Trophoblast cell (in vitro differentiated cells and primary cell): ENCODE measurements at regions not wholly inside any gene's neighbourhood (a gene's known extent, or its start where the extent isn't known, plus 50 kb on each side); places are given as distances from the start of the nearest gene placed in this dataset.

Experiments used
- DNase-seq, 2 donors: peaks; one replicate each; pipeline ENCODE4 v3.0.0-alpha.2; 2016
- H2AFZ ChIP-seq: 2 replicates; pipeline ENCODE4 v1.6.1; 2013; ENCODE audit warnings: low read length, moderate library complexity, mild to moderate bottlenecking; ENCODE audit not compliant: insufficient read depth, poor library complexity
- H2AK5ac ChIP-seq: 2 replicates; pipeline ENCODE4 v1.6.1; 2013; ENCODE audit warnings: mild to moderate bottlenecking, low read length
- H2BK120ac ChIP-seq: 2 replicates; pipeline ENCODE4 v1.6.1; 2013; ENCODE audit warnings: low read length, mild to moderate bottlenecking, moderate library complexity; ENCODE audit not compliant: insufficient read depth, poor library complexity
- H2BK12ac ChIP-seq: 2 replicates; pipeline ENCODE4 v1.6.1; 2013; ENCODE audit warnings: mild to moderate bottlenecking, low read length, moderate library complexity
- H2BK5ac ChIP-seq: 2 replicates; pipeline ENCODE4 v1.6.1; 2013; ENCODE audit warnings: low read length, low read depth, moderate library complexity, mild to moderate bottlenecking; ENCODE audit not compliant: poor library complexity
- H3K14ac ChIP-seq: 2 replicates; pipeline ENCODE4 v1.6.1; 2013; ENCODE audit warnings: mild to moderate bottlenecking, low read length
- H3K18ac ChIP-seq: 2 replicates; pipeline ENCODE4 v1.6.1; 2013; ENCODE audit warnings: mild to moderate bottlenecking, low read length
- H3K23ac ChIP-seq: 2 replicates; pipeline ENCODE4 v1.6.1; 2013; ENCODE audit warnings: low read length
- H3K27ac ChIP-seq: 2 replicates; pipeline ENCODE4 v1.5.1; 2013; ENCODE audit warnings: low read depth, mild to moderate bottlenecking, inconsistent platforms, low read length, moderate library complexity
- H3K27me3 ChIP-seq: 2 replicates; pipeline ENCODE4 v1.6.1; 2013; ENCODE audit warnings: inconsistent platforms, mild to moderate bottlenecking, low read length, moderate library complexity; ENCODE audit not compliant: insufficient read depth
- H3K36me3 ChIP-seq, 2 experiments: 1 replicate in 1 of 2; 2 replicates in 1 of 2; pipeline ENCODE4 v1.6.1; 2013; ENCODE audit warnings: low read length in 2 of 2, mild to moderate bottlenecking in 2 of 2, moderate library complexity in 1 of 2; ENCODE audit not compliant: insufficient read depth in 2 of 2, control insufficient read depth in 1 of 2
- H3K4ac ChIP-seq: 2 replicates; pipeline ENCODE4 v1.6.1; 2013; ENCODE audit warnings: low read depth, mild to moderate bottlenecking, low read length, moderate library complexity
- H3K4me1 ChIP-seq, 2 experiments: 1 replicate in 1 of 2; 2 replicates in 1 of 2; pipeline ENCODE4 v1.6.1; 2013; ENCODE audit warnings: low read length in 2 of 2, mild to moderate bottlenecking in 2 of 2, moderate library complexity in 1 of 2; ENCODE audit not compliant: insufficient read depth in 2 of 2, control insufficient read depth in 1 of 2
- H3K4me2 ChIP-seq: 2 replicates; pipeline ENCODE4 v1.6.1; 2013; ENCODE audit warnings: inconsistent platforms, mild to moderate bottlenecking, low read length, moderate library complexity
- H3K4me3 ChIP-seq: 2 replicates; pipeline ENCODE4 v1.5.1; 2013; ENCODE audit warnings: mild to moderate bottlenecking, low read depth, low read length, inconsistent platforms
- H3K79me1 ChIP-seq: one replicate; pipeline ENCODE4 v1.6.1; 2013; ENCODE audit warnings: low read length
- H3K79me2 ChIP-seq: 2 replicates; pipeline ENCODE4 v1.6.1; 2013; ENCODE audit warnings: low read length, mild to moderate bottlenecking; ENCODE audit not compliant: control insufficient read depth, insufficient read depth, poor library complexity
- H3K9ac ChIP-seq: 2 replicates; pipeline ENCODE4 v1.6.1; 2013; ENCODE audit warnings: mild to moderate bottlenecking, low read length
- H3K9me3 ChIP-seq: 2 replicates; pipeline ENCODE4 v1.6.1; 2013; ENCODE audit warnings: low read depth, mild to moderate bottlenecking, control low read depth, inconsistent platforms, low read length; ENCODE audit not compliant: insufficient read depth
- H4K12ac ChIP-seq: 2 replicates; pipeline ENCODE4 v1.6.1; 2013; ENCODE audit warnings: low read depth, mild to moderate bottlenecking, low read length, moderate library complexity
- H4K8ac ChIP-seq: 2 replicates; pipeline ENCODE4 v1.6.1; 2013; ENCODE audit warnings: low read depth, mild to moderate bottlenecking, low read length, moderate library complexity
- H4K91ac ChIP-seq: one replicate; pipeline ENCODE4 v1.6.1; 2013; ENCODE audit warnings: low read depth, mild to moderate bottlenecking, low read length, moderate library complexity
- WGBS: extraction: QIAGEN DNeasy Blood & Tissue Kit; methylation state at CpG from one replicate; pipeline ENCODE4 v1.1.7; 2013; ENCODE audit warnings: missing lambda C conversion rate; ENCODE audit not compliant: insufficient read length, insufficient coverage; ENCODE audit errors: extremely low coverage; 5-methylcytosine and 5-hydroxymethylcytosine counted together

GRCh38 chr20:19071902-19072498 lies 140.4 kb upstream of the SLC24A3 start:
- no peaks in the 10 kb centered on the region for H3K79me1 ChIP-seq
- H3K4ac ChIP-seq: no peak overlapping the region
- no peaks in the 10 kb centered on the region for H3K79me2 ChIP-seq
- no peak overlapping the region for H3K18ac ChIP-seq
- no peak overlapping the region for H4K91ac ChIP-seq
- no peak overlapping the region for H2AFZ ChIP-seq
- H3K4me1 ChIP-seq: peaks cover 0 to 2% of the 10 kb centered on the region in 2 experiments
- peaks cover 3% of the 10 kb centered on the region for H3K9me3 ChIP-seq
- DNase-seq: no peak
- no peak overlapping the region for H4K12ac ChIP-seq
- no peak overlapping the region for H2BK120ac ChIP-seq
- H3K23ac ChIP-seq: no peak overlapping the region
- no peak overlapping the region for H2BK5ac ChIP-seq
- no peak overlapping the region for H3K14ac ChIP-seq
- no peak overlapping the region for H3K27ac ChIP-seq
- H3K4me2 ChIP-seq: no peak overlapping the region
- no peaks in the 10 kb centered on the region for H3K36me3 ChIP-seq
- no peak overlapping the region for H4K8ac ChIP-seq
- H2AK5ac ChIP-seq: no peak overlapping the region
- no peak overlapping the region for H3K4me3 ChIP-seq
- H3K27me3 ChIP-seq: no peaks in the 10 kb centered on the region
- no peak overlapping the region for H2BK12ac ChIP-seq
- no peak overlapping the region for H3K9ac ChIP-seq
- no CpG with 5 or more reads among the region's 2 CpGs for WGBS

- no peak overlapping the region for H3K4me3 ChIP-seq
- H3K14ac ChIP-seq: no peak overlapping the region
- no peaks in the 10 kb centered on the region for H3K36me3 ChIP-seq
- H2BK120ac ChIP-seq: no peak overlapping the region
- no CpG with 5 or more reads among the region's 5 CpGs for WGBS
- H2BK5ac ChIP-seq: no peak overlapping the region
- no peak overlapping the region for H4K8ac ChIP-seq
- H3K27me3 ChIP-seq: no peaks in the 10 kb centered on the region
- no peak for DNase-seq
- no peak overlapping the region for H3K9ac ChIP-seq
- no peak overlapping the region for H3K23ac ChIP-seq
- H3K9me3 ChIP-seq: peaks cover 2% of the 10 kb centered on the region
- no peak overlapping the region for H2AK5ac ChIP-seq
- H3K4me1 ChIP-seq: peaks cover 0 to 2% of the 10 kb centered on the region in 2 experiments
- no peaks in the 10 kb centered on the region for H3K79me1 ChIP-seq
- no peak overlapping the region for H3K18ac ChIP-seq
- no peak overlapping the region for H3K4me2 ChIP-seq
- H3K79me2 ChIP-seq: no peaks in the 10 kb centered on the region
- no peak overlapping the region for H3K27ac ChIP-seq
- no peak overlapping the region for H4K12ac ChIP-seq
- no peak overlapping the region for H2AFZ ChIP-seq
- no peak overlapping the region for H3K4ac ChIP-seq
- no peak overlapping the region for H4K91ac ChIP-seq
- H2BK12ac ChIP-seq: no peak overlapping the region
These were observed 139.5 kb upstream of the SLC24A3 start for GRCh38 chr20:19072988-19073387.

DNA sequence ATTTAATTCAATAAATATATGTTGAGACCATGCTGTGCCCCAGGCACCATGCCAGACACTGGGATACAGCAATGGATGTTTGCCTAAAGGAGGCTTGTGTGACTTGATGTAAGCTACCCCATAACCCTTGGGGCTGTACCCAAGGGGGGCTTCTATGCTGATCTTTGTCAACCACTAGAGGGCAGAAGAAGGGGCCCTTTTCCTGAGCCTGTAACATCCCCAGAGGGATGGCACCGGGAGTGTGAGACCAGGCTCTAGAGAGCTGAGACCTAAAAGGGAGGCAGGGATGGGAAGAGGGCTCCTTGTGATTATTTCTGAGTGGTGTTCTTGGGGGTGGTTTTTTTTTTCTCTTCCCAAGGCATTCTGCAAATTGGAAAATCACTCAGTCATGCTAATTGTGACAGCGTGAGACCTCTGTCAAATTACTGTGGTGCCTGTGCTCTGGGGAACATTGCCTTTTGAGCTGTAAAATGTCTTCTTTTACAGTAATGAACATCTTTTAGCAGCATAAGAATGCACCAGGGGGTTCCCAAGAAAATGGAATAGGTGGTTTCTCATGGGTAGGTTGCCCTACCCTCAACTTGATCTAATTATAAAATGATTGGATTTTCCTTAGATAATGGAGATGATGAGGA lies 138.7 kb upstream of the SLC24A3 start:
- Histone ChIP-seq H3K18ac (no peak overlapping the region), H3K79me1 (no peaks in the 10 kb centered on the region), H2AK5ac (no peak overlapping the region), H3K4me1 (peaks cover 0 to 2% of the 10 kb centered on the region in 2 experiments), H2AFZ (no peak overlapping the region), H3K9ac (no peak overlapping the region), H2BK120ac (no peak overlapping the region), H2BK12ac (no peak overlapping the region), H4K91ac (no peak overlapping the region), H4K12ac (no peak overlapping the region), H3K27me3 (no peaks in the 10 kb centered on the region), H3K4me2 (no peak overlapping the region), H2BK5ac (no peak overlapping the region), H3K23ac (no peak overlapping the region), H3K27ac (no peak overlapping the region), H3K9me3 (peaks cover 1% of the 10 kb centered on the region), H4K8ac (no peak overlapping the region), H3K79me2 (no peaks in the 10 kb centered on the region), H3K4me3 (no peak overlapping the region), H3K14ac (no peak overlapping the region), H3K4ac (no peak overlapping the region), H3K36me3 (no peaks in the 10 kb centered on the region)
- WGBS: no CpG with 5 or more reads among the region's 2 CpGs
- DNase-seq: no peak

GRCh38 chr20:19074356-19074755 lies 138.1 kb upstream of the SLC24A3 start:
- Histone ChIP-seq H3K4me1 (peaks cover 0 to 2% of the 10 kb centered on the region in 2 experiments), H3K18ac (no peak overlapping the region), H2BK120ac (no peak overlapping the region), H4K12ac (no peak overlapping the region), H2AK5ac (no peak overlapping the region), H3K79me1 (no peaks in the 10 kb centered on the region), H3K14ac (no peak overlapping the region), H3K79me2 (no peaks in the 10 kb centered on the region), H4K8ac (no peak overlapping the region), H3K4ac (no peak overlapping the region), H2BK5ac (no peak overlapping the region), H3K36me3 (no peaks in the 10 kb centered on the region), H4K91ac (no peak overlapping the region), H3K4me3 (no peak overlapping the region), H3K9me3 (no peaks in the 10 kb centered on the region), H3K23ac (no peak overlapping the region), H2AFZ (no peak overlapping the region), H2BK12ac (no peak overlapping the region), H3K9ac (no peak overlapping the region), H3K4me2 (no peak overlapping the region), H3K27me3 (no peaks in the 10 kb centered on the region), H3K27ac (no peak overlapping the region)
- no CpG with 5 or more reads among the region's 1 CpG for WGBS
- no peak for DNase-seq
